GM12872 (cell line): ENCODE measurements at regions not wholly inside any gene's neighbourhood (a gene's known extent, or its start where the extent isn't known, plus 50 kb on each side); places are given as distances from the start of the nearest gene placed in this dataset.

ENCODE experiments used
- TF ChIP-seq, protein P1 (sequence below): IDR thresholded peaks from 3 replicates; pipeline ENCODE4 v1.5.1; 2011; ENCODE audit warnings: low read depth, mild to moderate bottlenecking, low read length, moderate library complexity; ENCODE audit not compliant: insufficient read depth

DNA sequence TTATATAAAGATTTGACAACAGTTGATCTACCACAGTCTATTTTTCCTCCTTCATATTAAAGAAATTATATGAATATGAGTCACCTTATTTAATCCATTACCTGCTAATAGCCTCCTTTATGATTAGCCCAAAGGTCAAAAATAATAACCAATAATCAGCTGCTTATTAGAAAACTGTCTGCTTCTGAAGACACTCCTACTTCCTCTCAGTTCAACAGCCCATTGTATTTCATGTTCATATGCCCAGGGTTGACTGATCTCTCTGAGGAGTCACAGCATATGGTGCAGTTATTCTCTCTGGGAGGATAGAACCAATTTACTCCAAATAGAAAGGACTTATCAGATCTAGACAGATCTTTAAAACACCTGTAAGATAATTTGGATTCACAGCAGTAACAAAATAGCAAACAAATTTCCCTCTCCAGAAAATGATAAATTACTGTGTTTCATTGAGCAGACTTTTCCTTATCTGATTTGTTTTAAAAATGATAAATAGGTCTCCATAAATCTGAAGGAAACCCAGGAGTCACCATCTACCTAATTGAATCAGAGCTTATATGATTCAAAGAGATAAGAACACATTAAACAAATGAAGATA lies 180.4 kb upstream of the ITGA1 start:
- TF ChIP-seq, protein P1, sequence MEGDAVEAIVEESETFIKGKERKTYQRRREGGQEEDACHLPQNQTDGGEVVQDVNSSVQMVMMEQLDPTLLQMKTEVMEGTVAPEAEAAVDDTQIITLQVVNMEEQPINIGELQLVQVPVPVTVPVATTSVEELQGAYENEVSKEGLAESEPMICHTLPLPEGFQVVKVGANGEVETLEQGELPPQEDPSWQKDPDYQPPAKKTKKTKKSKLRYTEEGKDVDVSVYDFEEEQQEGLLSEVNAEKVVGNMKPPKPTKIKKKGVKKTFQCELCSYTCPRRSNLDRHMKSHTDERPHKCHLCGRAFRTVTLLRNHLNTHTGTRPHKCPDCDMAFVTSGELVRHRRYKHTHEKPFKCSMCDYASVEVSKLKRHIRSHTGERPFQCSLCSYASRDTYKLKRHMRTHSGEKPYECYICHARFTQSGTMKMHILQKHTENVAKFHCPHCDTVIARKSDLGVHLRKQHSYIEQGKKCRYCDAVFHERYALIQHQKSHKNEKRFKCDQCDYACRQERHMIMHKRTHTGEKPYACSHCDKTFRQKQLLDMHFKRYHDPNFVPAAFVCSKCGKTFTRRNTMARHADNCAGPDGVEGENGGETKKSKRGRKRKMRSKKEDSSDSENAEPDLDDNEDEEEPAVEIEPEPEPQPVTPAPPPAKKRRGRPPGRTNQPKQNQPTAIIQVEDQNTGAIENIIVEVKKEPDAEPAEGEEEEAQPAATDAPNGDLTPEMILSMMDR = no peak

- TF ChIP-seq, protein P1 = no peak
Measured at GRCh38 chr5:52620315-52620714, 167.4 kb upstream of the ITGA1 start.

- TF ChIP-seq, protein P1 = no peak
Measured at GRCh38 chr5:52623291-52623690, 164.4 kb upstream of the ITGA1 start.

- TF ChIP-seq, protein P1 = no peak
Measured at GRCh38 chr5:52624291-52624690, 163.4 kb upstream of the ITGA1 start.

- TF ChIP-seq, protein P1 = no peak
Measured at GRCh38 chr5:52626312-52626711, 161.4 kb upstream of the ITGA1 start.

GRCh38 chr5:52627740-52628139 lies 160.0 kb upstream of the ITGA1 start:
- TF ChIP-seq, protein P1 = no peak

DNA sequence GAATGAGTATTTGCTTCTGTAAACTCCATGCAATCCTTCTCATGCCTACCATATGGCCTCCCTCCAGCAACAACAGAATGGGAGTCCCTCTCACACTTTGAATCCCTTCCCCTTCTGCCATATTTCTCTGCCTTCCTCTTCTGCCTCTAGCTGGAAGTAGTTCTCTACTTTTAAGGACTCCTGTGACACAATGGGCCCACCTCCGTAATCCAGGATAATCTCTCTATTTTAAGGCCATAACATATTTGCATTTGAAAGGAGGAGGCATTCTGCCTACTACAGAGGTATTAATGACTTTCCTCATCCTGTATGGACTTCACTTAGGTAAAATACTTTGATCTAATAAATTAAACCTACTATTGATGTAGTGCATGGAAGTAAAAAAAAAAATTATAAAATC lies 155.4 kb upstream of the ITGA1 start:
- TF ChIP-seq, protein P1 = no peak
